GM23248 (cell line): ENCODE measurements at regions not wholly inside any gene's neighbourhood (a gene's known extent, or its start where the extent isn't known, plus 50 kb on each side); places are given as distances from the start of the nearest gene placed in this dataset.

Experiments
- DNase-seq: peaks from one replicate; pipeline ENCODE4 v3.0.0-alpha.2; 2015
- H2AFZ ChIP-seq: fragments of 200-600 bp; sonication (generic); 2 replicates; pipeline ENCODE4 v1.6.1; 2016; ENCODE audit warnings: antibody characterized with exemption
- H3F3A ChIP-seq: fragments of 200-600 bp; sonication (generic); 2 replicates; pipeline ENCODE4 v1.6.1; 2016; ENCODE audit warnings: mild to moderate bottlenecking, antibody characterized with exemption, mixed run types; ENCODE audit not compliant: insufficient read depth
- H3K27ac ChIP-seq: fragments of 200-600 bp; sonication (generic); 2 replicates; pipeline ENCODE4 v1.5.1; 2016; ENCODE audit warnings: mild to moderate bottlenecking
- H3K27me3 ChIP-seq: fragments of 200-600 bp; sonication (generic); replicated peaks from 2 replicates; pipeline ENCODE4 v1.6.1; 2016; ENCODE audit warnings: mild to moderate bottlenecking; ENCODE audit not compliant: insufficient read depth
- H3K36me3 ChIP-seq: fragments of 200-600 bp; sonication (generic); 2 replicates; pipeline ENCODE4 v1.6.1; 2016; ENCODE audit warnings: low read depth, mild to moderate bottlenecking
- H3K4me1 ChIP-seq: fragments of 200-600 bp; sonication (generic); 2 replicates; pipeline ENCODE4 v1.6.1; 2016; ENCODE audit warnings: mild to moderate bottlenecking; ENCODE audit not compliant: insufficient read depth
- H3K4me2 ChIP-seq: fragments of 200-600 bp; sonication (generic); one replicate; pipeline ENCODE4 v1.6.1; 2016; ENCODE audit warnings: mild to moderate bottlenecking; ENCODE audit not compliant: unreplicated experiment
- H3K4me3 ChIP-seq: fragments of 200-600 bp; sonication (generic); 2 replicates; pipeline ENCODE4 v1.5.1; 2016; ENCODE audit warnings: mild to moderate bottlenecking
- H3K79me2 ChIP-seq: fragments of 200-600 bp; sonication (generic); 2 replicates; pipeline ENCODE4 v1.6.1; 2016; ENCODE audit warnings: mild to moderate bottlenecking; ENCODE audit not compliant: insufficient read depth
- H3K9ac ChIP-seq: fragments of 200-600 bp; sonication (generic); 2 replicates; pipeline ENCODE4 v1.6.1; 2016; ENCODE audit warnings: mild to moderate bottlenecking
- H3K9me2 ChIP-seq: fragments of 200-600 bp; sonication (generic); 2 replicates; pipeline ENCODE4 v1.6.1; 2016; ENCODE audit warnings: mixed run types, mild to moderate bottlenecking, moderate library complexity; ENCODE audit not compliant: insufficient read depth
- H3K9me3 ChIP-seq: fragments of 200-600 bp; sonication (generic); one replicate; pipeline ENCODE4 v1.6.1; 2017; ENCODE audit warnings: low read depth
- H4K20me1 ChIP-seq: fragments of 200-600 bp; sonication (generic); 2 replicates; pipeline ENCODE4 v1.6.0; 2016; ENCODE audit not compliant: insufficient read depth
- EZH2 ChIP-seq: fragments of 200-600 bp; sonication (generic); IDR thresholded peaks from 2 replicates; pipeline ENCODE4 v1.6.1; 2018; ENCODE audit warnings: antibody characterized with exemption, mild to moderate bottlenecking; ENCODE audit not compliant: insufficient read depth, poor library complexity, severe bottlenecking
- EZH2phosphoT487 ChIP-seq: fragments of 200-600 bp; sonication (generic); IDR thresholded peaks from 2 replicates; pipeline ENCODE4 v1.6.1; 2018; ENCODE audit warnings: antibody characterized with exemption, moderate library complexity, mild to moderate bottlenecking, low read depth; ENCODE audit not compliant: insufficient read depth
- WGBS, 2 experiments: methylation state at CpG; one replicate each; pipeline ENCODE4 v1.1.6; 2015 to 2017; ENCODE audit warnings: low lambda C conversion rate in 2 of 2, low coverage in 1 of 2; ENCODE audit errors: missing lambda C conversion rate in 2 of 2; 5-methylcytosine and 5-hydroxymethylcytosine counted together
- in situ Hi-C: fragments of 300-500 bp; cut with MboI; formaldehyde crosslinking; loops from 2 replicates; pipeline ENCODE4 v1.15.0; 2020

DNA sequence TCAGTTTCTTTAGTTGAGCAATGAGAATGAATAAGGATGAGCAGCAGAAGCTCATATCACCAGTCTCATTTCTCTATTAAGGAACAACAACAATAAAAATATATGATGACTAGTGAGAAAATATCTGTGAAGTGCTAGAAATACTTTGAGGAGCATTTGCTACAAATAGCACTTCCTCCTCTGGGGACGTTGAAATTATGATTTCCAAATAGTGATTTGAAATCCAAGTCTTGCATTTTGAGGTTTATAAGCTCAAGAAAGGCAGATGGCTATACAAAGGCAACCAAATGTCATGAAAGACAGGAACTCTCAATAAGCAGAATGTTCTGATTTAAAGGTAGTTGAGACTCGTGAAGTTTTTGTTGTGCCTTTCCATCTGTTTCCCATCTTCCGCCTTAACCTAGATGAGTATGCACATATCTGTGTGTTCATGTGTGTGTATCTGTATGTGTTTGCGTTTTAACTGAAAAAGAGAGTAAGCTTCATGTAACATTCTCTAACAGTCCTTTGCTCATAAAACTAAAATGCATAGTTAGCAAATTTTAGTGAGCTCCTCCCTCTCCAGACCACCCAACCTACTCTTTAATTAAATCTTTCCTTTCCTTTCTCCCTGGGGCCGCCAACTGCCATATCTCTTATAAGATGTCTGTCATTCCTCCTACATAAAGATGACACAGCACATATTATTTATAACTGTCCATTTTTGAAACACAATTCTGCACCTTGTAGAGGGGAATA lies 222.6 kb upstream of the RASGEF1B start:
- Histone ChIP-seq H3K27ac (no peak overlapping the region), H3K9me2 (no peaks in the 10 kb centered on the region), H3K79me2 (no peaks in the 10 kb centered on the region), H3K9ac (no peak overlapping the region), H3K4me3 (no peak overlapping the region), H2AFZ (no peak overlapping the region), H3K9me3 (no peaks in the 10 kb centered on the region), H3K4me1 (no peaks in the 10 kb centered on the region), H3K4me2 (no peak overlapping the region), H3K27me3 (peaks cover 10% of the 10 kb centered on the region; the same call in 1 of the 2 replicates), H4K20me1 (no peaks in the 10 kb centered on the region), H3F3A (no peaks in the 10 kb centered on the region), H3K36me3 (no peaks in the 10 kb centered on the region)
- TF ChIP-seq EZH2phosphoT487 (no peak), EZH2 (no peak)
- no peak for DNase-seq
- in situ Hi-C loops: no loop called here
- 49 to 52% methylated on average over 5 of the region's 5 CpGs for WGBS, 2 experiments

DNA sequence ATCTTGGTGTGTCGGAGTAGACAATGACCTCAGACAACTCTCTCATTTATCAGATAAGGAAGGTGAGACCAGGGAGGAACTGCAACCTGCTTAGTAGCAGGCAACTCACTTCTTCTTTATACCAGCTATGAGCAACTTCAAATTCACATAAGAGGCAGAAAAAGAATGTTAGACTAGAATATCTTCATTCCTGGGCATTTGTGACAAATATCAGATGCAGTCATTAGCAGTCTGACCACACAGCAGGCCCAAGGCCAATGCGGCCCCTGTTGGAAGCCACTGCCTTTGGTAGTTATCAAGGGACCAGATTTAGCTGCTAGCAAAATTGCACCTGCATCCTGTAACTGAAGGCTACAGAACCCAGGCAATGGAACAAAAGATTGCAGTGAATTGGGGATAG lies 219.2 kb upstream of the RASGEF1B start:
- TF ChIP-seq EZH2 (no peak), EZH2phosphoT487 (no peak)
- no peaks in the 10 kb centered on the region for H3K9me3 ChIP-seq
- no peak overlapping the region for H3K27ac ChIP-seq
- no peaks in the 10 kb centered on the region for H4K20me1 ChIP-seq
- no peak overlapping the region for H2AFZ ChIP-seq
- H3K9ac ChIP-seq: no peak overlapping the region
- H3K9me2 ChIP-seq: no peaks in the 10 kb centered on the region
- no peaks in the 10 kb centered on the region for H3F3A ChIP-seq
- no peak overlapping the region for H3K4me3 ChIP-seq
- H3K27me3 ChIP-seq: peaks cover 14% of the 10 kb centered on the region; the same call in 1 of the 2 replicates
- WGBS, 2 experiments: 75 to 76% methylated on average over 2 of the region's 2 CpGs
- H3K36me3 ChIP-seq: no peaks in the 10 kb centered on the region
- H3K4me2 ChIP-seq: no peak overlapping the region
- no peaks in the 10 kb centered on the region for H3K4me1 ChIP-seq
- DNase-seq: no peak
- in situ Hi-C loops: no loop called here
- no peaks in the 10 kb centered on the region for H3K79me2 ChIP-seq

GRCh38 chr4:81688085-81688484 lies 216.4 kb upstream of the RASGEF1B start:
- Histone ChIP-seq H3K9me3 (no peaks in the 10 kb centered on the region), H3K36me3 (no peaks in the 10 kb centered on the region), H3K4me3 (no peak overlapping the region), H3K9ac (no peak overlapping the region), H3K79me2 (no peaks in the 10 kb centered on the region), H4K20me1 (no peaks in the 10 kb centered on the region), H3K4me2 (no peak overlapping the region), H3F3A (no peaks in the 10 kb centered on the region), H3K27ac (no peak overlapping the region), H3K27me3 (peaks cover 14% of the 10 kb centered on the region; the same call in 1 of the 2 replicates), H3K9me2 (no peaks in the 10 kb centered on the region), H3K4me1 (no peaks in the 10 kb centered on the region), H2AFZ (no peak overlapping the region)
- DNase-seq: peak; percentile 28
- 25 to 33% methylated on average over 4 of the region's 4 CpGs for WGBS, 2 experiments
- in situ Hi-C loops: no loop called here
- TF ChIP-seq EZH2: no peak
- no peak for TF ChIP-seq EZH2phosphoT487

GRCh38 chr4:81687471-81687870 lies 215.8 kb upstream of the RASGEF1B start:
- in situ Hi-C loops: no loop called here
- no peak overlapping the region for H3K9ac ChIP-seq
- H3K27me3 ChIP-seq: peaks cover 14% of the 10 kb centered on the region; the same call in 1 of the 2 replicates
- no peaks in the 10 kb centered on the region for H3K36me3 ChIP-seq
- no peak overlapping the region for H2AFZ ChIP-seq
- no peaks in the 10 kb centered on the region for H3K9me2 ChIP-seq
- DNase-seq: no peak
- no peak overlapping the region for H3K4me3 ChIP-seq
- TF ChIP-seq EZH2: no peak
- TF ChIP-seq EZH2phosphoT487: no peak
- no peaks in the 10 kb centered on the region for H3K4me1 ChIP-seq
- H4K20me1 ChIP-seq: no peaks in the 10 kb centered on the region
- no peaks in the 10 kb centered on the region for H3K9me3 ChIP-seq
- no peaks in the 10 kb centered on the region for H3F3A ChIP-seq
- WGBS, 2 experiments: 75 to 81% methylated on average over 1 of the region's 1 CpG
- H3K79me2 ChIP-seq: no peaks in the 10 kb centered on the region
- no peak overlapping the region for H3K27ac ChIP-seq
- H3K4me2 ChIP-seq: no peak overlapping the region

DNA sequence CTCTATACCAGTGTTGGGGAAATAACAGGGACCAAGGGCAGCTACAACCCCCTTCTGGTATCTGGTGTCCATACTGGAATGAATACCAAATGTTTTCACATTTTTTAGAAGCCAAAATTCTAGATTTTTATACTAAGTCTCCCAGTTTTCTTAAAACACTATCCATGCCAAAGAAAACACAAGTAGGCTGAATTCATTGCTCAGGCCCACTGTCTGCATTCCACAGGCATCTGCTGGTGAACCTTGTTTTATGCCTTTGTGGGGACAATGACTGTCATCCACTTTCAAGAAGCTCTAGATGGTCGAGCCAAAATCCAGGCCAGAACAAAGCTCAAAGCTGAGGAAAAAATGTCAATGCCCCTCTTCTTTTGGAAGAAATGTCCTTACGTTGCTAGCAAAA lies 213.4 kb upstream of the RASGEF1B start:
- Histone ChIP-seq H3K4me1 (no peaks in the 10 kb centered on the region), H3K36me3 (no peaks in the 10 kb centered on the region), H3K9me3 (no peaks in the 10 kb centered on the region), H3K79me2 (no peaks in the 10 kb centered on the region), H3F3A (no peaks in the 10 kb centered on the region), H3K9ac (no peak overlapping the region), H3K27ac (no peak overlapping the region), H4K20me1 (no peaks in the 10 kb centered on the region), H2AFZ (no peak overlapping the region), H3K4me3 (no peak overlapping the region), H3K27me3 (peaks cover 6% of the 10 kb centered on the region; the same call in 1 of the 2 replicates), H3K4me2 (no peak overlapping the region), H3K9me2 (no peaks in the 10 kb centered on the region)
- no peak for DNase-seq
- in situ Hi-C loops: no loop called here
- TF ChIP-seq EZH2: no peak
- no peak for TF ChIP-seq EZH2phosphoT487
- whole genome bisulfite sequencing, 2 experiments: 0% methylated on average over 2 of the region's 2 CpGs
